Mesendoderm (in vitro differentiated cells): ENCODE measurements at regions not wholly inside any gene's neighbourhood (a gene's known extent, or its start where the extent isn't known, plus 50 kb on each side); places are given as distances from the start of the nearest gene placed in this dataset.

Experiments used
- DNase-seq: peaks from one replicate; pipeline ENCODE4 v3.0.0; 2013
- H2AK5ac ChIP-seq: 2 replicates; pipeline ENCODE4 v1.6.1; 2013; ENCODE audit warnings: low read length, inconsistent platforms
- H2BK120ac ChIP-seq: 2 replicates; pipeline ENCODE4 v1.6.1; 2013; ENCODE audit warnings: low read depth, mild to moderate bottlenecking, low read length, moderate library complexity, mixed read lengths
- H2BK15ac ChIP-seq: replicated peaks from 2 replicates; pipeline ENCODE4 v1.6.1; 2013; ENCODE audit warnings: low read depth, mild to moderate bottlenecking, moderate library complexity
- H2BK5ac ChIP-seq: 2 replicates; pipeline ENCODE4 v1.6.1; 2013; ENCODE audit warnings: low read length, inconsistent platforms
- H3K18ac ChIP-seq: 2 replicates; pipeline ENCODE4 v1.6.1; 2013; ENCODE audit warnings: mild to moderate bottlenecking, low read length, mixed read lengths
- H3K23ac ChIP-seq: one replicate; pipeline ENCODE4 v1.6.1; 2013; ENCODE audit warnings: low read length
- H3K27ac ChIP-seq: 2 replicates; pipeline ENCODE4 v1.5.1; 2013; ENCODE audit warnings: low read depth, mild to moderate bottlenecking, inconsistent platforms, low read length, moderate library complexity
- H3K27me3 ChIP-seq: 2 replicates; pipeline ENCODE4 v1.6.1; 2013; ENCODE audit warnings: low read length, control low read depth, mild to moderate bottlenecking, inconsistent platforms; ENCODE audit not compliant: insufficient read depth, poor library complexity
- H3K36me3 ChIP-seq: 2 replicates; pipeline ENCODE4 v1.6.1; 2013; ENCODE audit warnings: low read length, inconsistent platforms; ENCODE audit not compliant: control insufficient read depth, insufficient read depth
- H3K4ac ChIP-seq: one replicate; pipeline ENCODE4 v1.6.1; 2013; ENCODE audit warnings: low read depth, mild to moderate bottlenecking, low read length, moderate library complexity
- H3K4me1 ChIP-seq: 2 replicates; pipeline ENCODE4 v1.6.1; 2013; ENCODE audit warnings: low read depth, low read length, inconsistent platforms; ENCODE audit not compliant: control insufficient read depth
- H3K4me2 ChIP-seq: 2 replicates; pipeline ENCODE4 v1.6.1; 2013; ENCODE audit warnings: low read length
- H3K4me3 ChIP-seq: 2 replicates; pipeline ENCODE4 v1.5.1; 2013; ENCODE audit warnings: mild to moderate bottlenecking, low read length
- H3K56ac ChIP-seq: one replicate; pipeline ENCODE4 v1.6.1; 2013; ENCODE audit warnings: low read length
- H3K79me1 ChIP-seq: 2 replicates; pipeline ENCODE4 v1.6.1; 2013; ENCODE audit warnings: low read length, inconsistent platforms
- H3K79me2 ChIP-seq: 2 replicates; pipeline ENCODE4 v1.6.1; 2013; ENCODE audit warnings: mild to moderate bottlenecking, low read length; ENCODE audit not compliant: control insufficient read depth, insufficient read depth
- H3K9ac ChIP-seq: 2 replicates; pipeline ENCODE4 v1.6.1; 2013; ENCODE audit warnings: low read length, inconsistent platforms
- H4K5ac ChIP-seq: one replicate; pipeline ENCODE4 v1.6.1; 2013; ENCODE audit warnings: low read length
- H4K8ac ChIP-seq: one replicate; pipeline ENCODE4 v1.6.1; 2013; ENCODE audit warnings: low read depth, mild to moderate bottlenecking, control low read depth, low read length, moderate library complexity
- WGBS: extraction: QIAGEN DNeasy Blood & Tissue Kit; methylation state at CpG from one replicate; pipeline ENCODE4 v1.1.7; 2013; ENCODE audit warnings: low lambda C conversion rate, missing lambda C conversion rate; ENCODE audit not compliant: insufficient coverage; ENCODE audit errors: extremely low coverage; 5-methylcytosine and 5-hydroxymethylcytosine counted together

GRCh38 chr9:99475401-99476065 is 253.5 kb downstream of the SEC61B start:
- no peak overlapping the region for H3K18ac ChIP-seq
- H3K4me2 ChIP-seq: no peak overlapping the region
- H2AK5ac ChIP-seq: no peak overlapping the region
- no peak overlapping the region for H2BK15ac ChIP-seq
- no CpG with 5 or more reads among the region's 3 CpGs for WGBS
- H3K79me1 ChIP-seq: no peaks in the 10 kb centered on the region
- no peak overlapping the region for H4K5ac ChIP-seq
- no peak overlapping the region for H4K8ac ChIP-seq
- no peak for DNase-seq
- no peaks in the 10 kb centered on the region for H3K27me3 ChIP-seq
- H3K4me1 ChIP-seq: peaks cover 3% of the 10 kb centered on the region
- H3K4ac ChIP-seq: no peak overlapping the region
- H3K4me3 ChIP-seq: no peak overlapping the region
- no peak overlapping the region for H3K56ac ChIP-seq
- H3K79me2 ChIP-seq: no peaks in the 10 kb centered on the region
- no peak overlapping the region for H3K23ac ChIP-seq
- no peak overlapping the region for H3K9ac ChIP-seq
- H3K36me3 ChIP-seq: no peaks in the 10 kb centered on the region
- H3K27ac ChIP-seq: no peak overlapping the region
- H2BK120ac ChIP-seq: no peak overlapping the region
- no peak overlapping the region for H2BK5ac ChIP-seq

GRCh38 chr9:99478469-99479027 is 256.5 kb downstream of the SEC61B start:
- Histone ChIP-seq H3K4me2 (no peak overlapping the region), H3K79me1 (no peaks in the 10 kb centered on the region), H3K4ac (no peak overlapping the region), H2BK120ac (no peak overlapping the region), H2AK5ac (no peak overlapping the region), H2BK5ac (no peak overlapping the region), H3K27ac (no peak overlapping the region), H3K27me3 (no peaks in the 10 kb centered on the region), H2BK15ac (no peak overlapping the region), H3K18ac (no peak overlapping the region), H3K56ac (no peak overlapping the region), H4K8ac (no peak overlapping the region), H3K23ac (no peak overlapping the region), H3K36me3 (no peaks in the 10 kb centered on the region), H4K5ac (no peak overlapping the region), H3K79me2 (no peaks in the 10 kb centered on the region), H3K4me3 (no peak overlapping the region), H3K9ac (no peak overlapping the region), H3K4me1 (peaks cover 3% of the 10 kb centered on the region)
- no CpG with 5 or more reads among the region's 10 CpGs for WGBS
- no peak for DNase-seq

DNA sequence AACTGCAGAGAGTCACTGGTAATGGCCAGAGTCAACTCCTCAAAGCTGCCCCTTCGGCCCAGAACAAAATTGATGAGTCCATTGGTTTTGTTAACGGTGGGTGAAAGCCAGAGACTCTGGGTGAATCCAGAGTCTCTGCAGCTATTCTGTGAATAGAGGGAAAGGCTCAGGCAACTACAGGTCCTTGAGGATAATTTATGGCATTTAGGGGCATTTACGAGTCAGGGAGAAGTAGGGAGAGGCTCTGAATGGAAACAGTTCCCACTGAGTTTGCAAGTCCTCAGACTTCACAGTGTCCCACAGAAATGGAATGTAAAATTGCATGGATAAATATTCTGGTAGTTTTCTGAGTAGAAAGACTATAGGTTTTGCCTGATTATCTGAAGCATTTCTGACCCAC is 257.8 kb downstream of the SEC61B start:
- H3K79me2 ChIP-seq: no peaks in the 10 kb centered on the region
- H3K9ac ChIP-seq: no peak overlapping the region
- H3K4ac ChIP-seq: no peak overlapping the region
- DNase-seq: no peak
- H4K5ac ChIP-seq: no peak overlapping the region
- peaks cover 3% of the 10 kb centered on the region for H3K4me1 ChIP-seq
- no peak overlapping the region for H2AK5ac ChIP-seq
- H3K79me1 ChIP-seq: no peaks in the 10 kb centered on the region
- H3K27ac ChIP-seq: no peak overlapping the region
- H4K8ac ChIP-seq: no peak overlapping the region
- H2BK15ac ChIP-seq: no peak overlapping the region
- no peaks in the 10 kb centered on the region for H3K27me3 ChIP-seq
- H2BK5ac ChIP-seq: no peak overlapping the region
- no CpG with 5 or more reads among the region's 3 CpGs for WGBS
- no peak overlapping the region for H2BK120ac ChIP-seq
- H3K56ac ChIP-seq: no peak overlapping the region
- H3K23ac ChIP-seq: no peak overlapping the region
- H3K36me3 ChIP-seq: no peaks in the 10 kb centered on the region
- no peak overlapping the region for H3K4me3 ChIP-seq
- H3K4me2 ChIP-seq: no peak overlapping the region
- H3K18ac ChIP-seq: no peak overlapping the region

GRCh38 chr9:99485459-99485858 is 263.4 kb downstream of the SEC61B start:
- peaks cover 5% of the 10 kb centered on the region for H3K4me1 ChIP-seq
- H3K79me1 ChIP-seq: no peaks in the 10 kb centered on the region
- WGBS: no CpG with 5 or more reads among the region's 2 CpGs
- H3K56ac ChIP-seq: no peak overlapping the region
- no peaks in the 10 kb centered on the region for H3K36me3 ChIP-seq
- no peaks in the 10 kb centered on the region for H3K79me2 ChIP-seq
- H3K4ac ChIP-seq: no peak overlapping the region
- H3K27ac ChIP-seq: no peak overlapping the region
- H2BK5ac ChIP-seq: no peak overlapping the region
- no peak overlapping the region for H4K8ac ChIP-seq
- H3K4me3 ChIP-seq: no peak overlapping the region
- no peak overlapping the region for H3K18ac ChIP-seq
- no peak overlapping the region for H3K23ac ChIP-seq
- DNase-seq: no peak
- H2AK5ac ChIP-seq: no peak overlapping the region
- H2BK120ac ChIP-seq: no peak overlapping the region
- no peak overlapping the region for H2BK15ac ChIP-seq
- no peak overlapping the region for H4K5ac ChIP-seq
- H3K4me2 ChIP-seq: no peak overlapping the region
- H3K27me3 ChIP-seq: no peaks in the 10 kb centered on the region
- H3K9ac ChIP-seq: no peak overlapping the region

- no peak overlapping the region for H4K5ac ChIP-seq
- no peak overlapping the region for H3K23ac ChIP-seq
- no peak overlapping the region for H3K4ac ChIP-seq
- H3K36me3 ChIP-seq: no peaks in the 10 kb centered on the region
- no peaks in the 10 kb centered on the region for H3K79me1 ChIP-seq
- no peak overlapping the region for H3K4me2 ChIP-seq
- no peak overlapping the region for H2BK15ac ChIP-seq
- H3K56ac ChIP-seq: no peak overlapping the region
- H3K9ac ChIP-seq: no peak overlapping the region
- no peak overlapping the region for H3K18ac ChIP-seq
- H4K8ac ChIP-seq: no peak overlapping the region
- H3K79me2 ChIP-seq: no peaks in the 10 kb centered on the region
- H2AK5ac ChIP-seq: no peak overlapping the region
- H3K27me3 ChIP-seq: no peaks in the 10 kb centered on the region
- no peak overlapping the region for H3K4me3 ChIP-seq
- no peak overlapping the region for H3K27ac ChIP-seq
- H2BK5ac ChIP-seq: no peak overlapping the region
- H3K4me1 ChIP-seq: peaks cover 5% of the 10 kb centered on the region
- DNase-seq: no peak
- H2BK120ac ChIP-seq: no peak overlapping the region
Observed at GRCh38 chr9:99486684-99487083, 264.6 kb downstream of the SEC61B start.
